IPS DF 6.9 (cell line): ENCODE measurements at regions not wholly inside any gene's neighbourhood (a gene's known extent, or its start where the extent isn't known, plus 50 kb on each side); places are given as distances from the start of the nearest gene placed in this dataset.

ENCODE experiments used
- DNase-seq: peaks from one replicate; pipeline ENCODE4 v3.0.0-alpha.2; 2013; ENCODE audit warnings: low read depth, low spot score
- H3K27ac ChIP-seq: one replicate; pipeline ENCODE4 v1.5.1; 2013; ENCODE audit warnings: low read length, control low read depth
- H3K27me3 ChIP-seq: 2 replicates; pipeline ENCODE4 v1.6.1; 2013; ENCODE audit warnings: mild to moderate bottlenecking, low read length; ENCODE audit not compliant: control insufficient read depth, insufficient read depth
- H3K36me3 ChIP-seq: 2 replicates; pipeline ENCODE4 v1.6.1; 2013; ENCODE audit warnings: low read length; ENCODE audit not compliant: control insufficient read depth, insufficient read depth
- H3K4me1 ChIP-seq: 2 replicates; pipeline ENCODE4 v1.6.1; 2013; ENCODE audit warnings: low read length; ENCODE audit not compliant: control insufficient read depth, insufficient read depth
- H3K4me3 ChIP-seq: 2 replicates; pipeline ENCODE4 v1.5.1; 2013; ENCODE audit warnings: mild to moderate bottlenecking, low read length
- H3K9me3 ChIP-seq: 2 replicates; pipeline ENCODE4 v1.6.1; 2013; ENCODE audit warnings: low read length, inconsistent platforms; ENCODE audit not compliant: control insufficient read depth, insufficient read depth
- WGBS: extraction: QIAGEN DNeasy Blood & Tissue Kit; methylation state at CpG from one replicate; pipeline ENCODE4 v1.1.7; 2013; ENCODE audit warnings: mixed read lengths, missing lambda C conversion rate; ENCODE audit not compliant: insufficient read length, insufficient coverage; 5-methylcytosine and 5-hydroxymethylcytosine counted together

GRCh38 chr3:19641408-19641807 lies 292.6 kb downstream of the EFHB start:
- Histone ChIP-seq H3K27me3 (no peaks in the 10 kb centered on the region), H3K36me3 (no peaks in the 10 kb centered on the region), H3K27ac (no peak overlapping the region), H3K9me3 (no peaks in the 10 kb centered on the region), H3K4me3 (no peak overlapping the region), H3K4me1 (no peaks in the 10 kb centered on the region)
- WGBS, result no CpG with 5 or more reads among the region's 2 CpGs
- DNase-seq, result no peak

- no peaks in the 10 kb centered on the region for H3K36me3 ChIP-seq
- no peaks in the 10 kb centered on the region for H3K27me3 ChIP-seq
- no peaks in the 10 kb centered on the region for H3K9me3 ChIP-seq
- no CpG with 5 or more reads among the region's 5 CpGs for WGBS
- no peak overlapping the region for H3K27ac ChIP-seq
- H3K4me1 ChIP-seq, result no peaks in the 10 kb centered on the region
- H3K4me3 ChIP-seq, result no peak overlapping the region
- DNase-seq, result no peak
Observed at GRCh38 chr3:19632099-19633074, 301.6 kb downstream of the EFHB start.

- no peak overlapping the region for H3K4me3 ChIP-seq
- no peaks in the 10 kb centered on the region for H3K4me1 ChIP-seq
- no CpG with 5 or more reads among the region's 2 CpGs for WGBS
- no peak for DNase-seq
- no peak overlapping the region for H3K27ac ChIP-seq
- H3K27me3 ChIP-seq, result no peaks in the 10 kb centered on the region
- no peaks in the 10 kb centered on the region for H3K9me3 ChIP-seq
- no peaks in the 10 kb centered on the region for H3K36me3 ChIP-seq
Observed at GRCh38 chr3:19598870-19599269, 335.1 kb downstream of the EFHB start.

- WGBS, result no CpG with 5 or more reads among the region's 1 CpG
- no peak for DNase-seq
Observed at GRCh38 chr3:19596408-19596807, 337.6 kb downstream of the EFHB start.

GRCh38 chr3:19595884-19596283 lies 338.1 kb downstream of the EFHB start:
- Histone ChIP-seq H3K4me1 (no peaks in the 10 kb centered on the region), H3K27me3 (no peaks in the 10 kb centered on the region), H3K36me3 (no peaks in the 10 kb centered on the region), H3K27ac (no peak overlapping the region), H3K9me3 (no peaks in the 10 kb centered on the region), H3K4me3 (no peak overlapping the region)
- DNase-seq, result no peak
- WGBS, result no CpG with 5 or more reads among the region's 1 CpG

More at GRCh38 chr3:19596408-19596807, 337.6 kb downstream of the EFHB start:
- no peak overlapping the region for H3K4me3 ChIP-seq
- H3K9me3 ChIP-seq, result no peaks in the 10 kb centered on the region
- H3K4me1 ChIP-seq, result no peaks in the 10 kb centered on the region
- no peak overlapping the region for H3K27ac ChIP-seq
- no peaks in the 10 kb centered on the region for H3K36me3 ChIP-seq
- no peaks in the 10 kb centered on the region for H3K27me3 ChIP-seq
